Hematopoietic multipotent progenitor cell treated with erythropoietin and hydrocortisone succinate and interleukin-3 and kit ligand, for 4 days (in vitro differentiated cells): ENCODE measurements at regions not wholly inside any gene's neighbourhood (a gene's known extent, or its start where the extent isn't known, plus 50 kb on each side); places are given as distances from the start of the nearest gene placed in this dataset.
"Not testable (repeated sequence)": the region's sequence is repeated elsewhere in the genome, so short reads cannot be mapped to it uniquely, and the experiment has no call there.

Experiments used
- DNase-seq: peaks from one replicate; pipeline ENCODE4 v3.0.0-alpha.2; 2015

DNA sequence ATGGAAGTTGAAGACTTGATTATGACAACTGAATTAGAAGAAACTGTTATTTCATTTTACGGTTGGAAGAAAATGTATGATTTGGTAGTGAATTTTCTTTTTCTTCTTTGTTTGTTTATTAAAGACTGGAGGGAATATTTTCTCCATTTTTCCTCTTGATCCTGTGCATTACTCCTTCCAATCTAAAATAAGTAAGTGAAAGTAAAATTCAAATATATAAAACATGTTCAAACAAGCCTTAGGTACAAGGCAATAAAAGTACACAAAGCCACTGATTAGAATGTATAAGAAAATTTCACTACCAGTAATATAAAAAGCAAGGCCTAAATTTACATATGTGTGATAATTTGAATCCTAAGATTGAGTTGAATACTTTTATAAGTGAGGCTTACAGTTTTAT lies 181.2 kb upstream of the MME start:
- no peak for DNase-seq

DNA sequence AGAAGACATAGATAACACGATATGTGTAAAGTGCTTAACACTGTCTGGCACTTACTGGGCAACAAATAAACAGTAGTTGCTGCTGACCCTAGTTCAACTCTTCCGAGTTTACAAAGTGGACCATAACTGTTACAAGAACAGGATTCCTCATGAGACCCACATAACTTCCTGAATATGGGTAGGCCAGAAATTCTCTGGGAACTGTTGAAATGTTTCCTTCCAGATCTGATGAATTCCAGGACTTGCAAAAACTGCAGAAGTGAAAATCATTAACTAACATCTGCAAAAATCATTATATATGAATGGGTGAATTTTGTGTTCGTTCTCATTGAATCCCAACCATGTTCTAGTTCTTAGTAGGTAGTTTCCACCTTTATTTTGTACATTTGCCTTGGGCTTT lies 181.7 kb upstream of the MME start:
- DNase-seq = no peak

DNA sequence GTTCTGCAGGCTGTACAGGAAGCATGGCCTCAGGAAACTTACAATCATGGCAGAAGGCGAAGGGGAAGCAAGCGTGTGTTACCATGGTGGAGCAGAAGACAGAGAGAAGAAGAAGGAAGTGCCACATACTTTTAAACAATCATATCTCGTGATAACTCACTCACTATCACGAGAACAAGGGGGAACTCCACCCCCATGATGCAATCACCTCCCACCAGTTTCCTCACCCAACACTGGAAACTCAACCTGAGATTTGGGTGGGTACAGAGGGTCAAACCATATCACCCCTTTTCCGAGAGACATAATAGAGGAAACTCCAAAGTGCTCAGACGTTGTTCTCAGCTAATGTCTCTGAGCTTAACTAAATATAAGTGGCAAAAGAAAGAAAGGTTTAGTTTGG lies 186.3 kb upstream of the MME start:
- no peak for DNase-seq

DNA sequence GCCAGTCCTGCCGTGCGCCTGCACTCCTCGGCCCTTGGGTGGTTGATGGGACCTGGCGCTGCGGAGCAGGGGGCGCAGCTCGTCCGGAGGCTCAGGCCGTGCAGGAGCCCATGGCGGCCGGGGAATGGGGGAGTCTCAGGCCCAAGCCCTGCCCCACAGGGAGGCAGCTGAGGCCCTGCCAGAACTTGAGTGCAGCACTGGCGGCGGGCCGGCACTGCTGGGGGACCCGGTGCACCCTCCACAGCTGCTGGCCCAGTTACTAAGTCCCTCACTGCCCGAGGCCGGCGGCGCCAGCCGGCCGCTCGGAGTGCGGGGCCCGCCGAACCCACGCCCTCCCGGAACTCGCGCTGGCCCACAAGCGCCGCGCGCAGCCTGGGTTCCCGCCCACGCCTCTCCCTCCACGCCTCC lies 190.9 kb upstream of the MME start:
- DNase-seq = no peak

DNA sequence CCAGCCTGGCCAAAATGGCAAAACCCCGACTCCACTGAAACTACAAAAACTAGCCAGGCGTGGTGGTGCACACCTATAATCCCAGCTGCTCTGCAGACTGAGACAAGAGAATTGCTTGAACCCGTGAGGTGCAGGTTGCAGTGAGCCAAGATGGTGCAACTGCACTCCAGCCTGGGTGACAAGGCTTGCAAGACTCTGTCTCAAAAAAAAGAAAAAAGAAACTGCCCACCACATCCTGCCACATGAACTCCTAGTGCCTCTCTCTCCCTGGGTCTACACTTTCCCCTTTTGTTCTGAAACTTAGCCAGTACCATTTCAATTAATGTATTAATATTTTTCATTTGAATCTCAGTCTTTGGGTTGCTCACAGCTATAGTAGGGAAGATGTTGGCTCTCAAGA lies 192.2 kb upstream of the MME start:
- DNase-seq = no peak

DNA sequence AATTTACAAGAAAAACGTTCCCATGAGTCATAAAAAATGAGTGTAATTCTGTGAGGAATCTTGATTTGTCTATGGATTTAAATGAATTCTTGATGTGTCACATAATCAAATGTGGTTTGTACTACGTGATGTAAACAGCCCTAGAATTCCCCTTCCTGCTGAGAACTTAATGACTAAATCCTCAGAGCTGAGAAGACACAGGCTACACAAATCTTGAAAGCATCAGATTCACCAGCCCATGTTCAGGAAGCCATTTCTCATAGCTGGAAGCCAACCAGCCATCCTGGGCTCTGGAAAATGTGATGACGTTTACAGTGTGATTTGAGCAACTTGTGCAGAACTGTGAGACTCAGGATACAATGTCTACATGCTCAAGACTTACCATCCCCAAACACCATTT lies 193.7 kb upstream of the MME start:
- no peak for DNase-seq

DNA sequence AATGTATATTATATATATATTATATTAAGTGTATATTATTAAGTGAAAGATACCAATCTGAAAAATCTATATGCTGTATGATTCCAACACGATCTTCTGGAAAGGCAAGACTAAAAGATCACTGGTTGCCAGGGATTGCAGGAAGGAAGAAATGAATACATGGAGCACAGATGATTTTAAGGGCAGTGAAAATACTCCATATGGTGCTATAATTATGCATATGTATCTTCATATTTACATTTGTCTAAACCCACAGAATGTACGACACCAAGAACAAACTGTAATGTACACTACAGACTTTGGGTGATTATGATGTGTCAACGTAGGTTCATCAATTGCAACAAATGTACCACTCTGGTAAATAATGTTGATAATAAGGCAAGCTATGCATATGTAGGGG lies 194.7 kb upstream of the MME start:
- no peak for DNase-seq

DNA sequence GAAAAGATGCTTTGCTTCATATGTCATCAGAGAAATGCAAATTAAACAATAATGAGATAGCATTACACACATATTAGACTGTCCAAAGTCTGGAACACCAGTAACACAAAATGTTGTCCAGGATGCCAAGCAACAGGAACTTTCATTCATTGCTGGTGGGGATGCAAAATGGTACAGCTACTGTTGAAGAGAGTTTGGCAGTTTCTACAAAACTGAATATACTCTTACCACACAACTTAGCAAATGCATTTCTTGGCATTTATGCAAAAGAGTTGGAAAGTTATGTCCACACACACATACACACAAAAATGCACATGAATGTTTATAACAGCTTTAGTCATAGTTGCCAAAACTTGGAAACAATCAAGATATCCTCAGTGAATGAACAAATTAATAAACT lies 195.2 kb upstream of the MME start:
- DNase-seq = no peak

DNA sequence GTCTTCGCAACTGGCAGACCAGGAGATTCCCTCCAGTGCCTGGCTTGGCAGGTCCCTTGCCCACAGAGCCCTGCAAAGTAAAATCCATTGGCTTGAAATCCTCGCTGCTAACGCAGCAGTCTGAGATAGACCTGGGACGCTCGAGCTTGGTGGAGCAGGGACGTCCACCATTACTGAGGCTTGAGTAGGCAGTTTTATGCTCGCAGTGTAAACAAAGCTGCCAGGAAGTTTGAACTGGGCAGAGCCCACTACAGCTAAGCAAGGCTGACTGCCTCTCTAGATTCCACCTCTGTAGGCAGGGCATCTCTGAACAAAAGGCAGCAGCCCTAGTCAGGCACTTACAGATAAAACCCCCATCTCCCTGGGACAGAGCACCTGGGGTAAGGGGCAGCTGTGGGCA lies 205.0 kb upstream of the MME start:
- no peak for DNase-seq

DNA sequence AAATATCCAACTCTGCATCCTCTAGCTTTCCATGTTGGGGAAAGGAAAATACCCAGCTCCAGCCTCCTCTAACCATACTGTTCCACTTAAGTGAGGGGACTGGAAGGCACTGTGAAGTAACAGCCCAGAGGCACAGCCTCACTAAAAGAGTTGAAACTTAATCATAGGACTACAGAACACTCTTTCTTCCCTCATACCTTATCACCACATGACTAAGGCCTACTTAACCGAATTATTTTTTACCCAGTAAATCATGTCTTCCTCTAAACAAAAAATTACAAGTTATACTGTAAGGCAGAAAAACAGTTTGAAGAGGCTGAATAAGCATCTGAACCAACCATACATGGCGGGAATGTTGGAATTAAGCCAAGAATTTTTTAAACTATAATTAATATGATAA lies 207.4 kb upstream of the MME start:
- no peak for DNase-seq

DNA sequence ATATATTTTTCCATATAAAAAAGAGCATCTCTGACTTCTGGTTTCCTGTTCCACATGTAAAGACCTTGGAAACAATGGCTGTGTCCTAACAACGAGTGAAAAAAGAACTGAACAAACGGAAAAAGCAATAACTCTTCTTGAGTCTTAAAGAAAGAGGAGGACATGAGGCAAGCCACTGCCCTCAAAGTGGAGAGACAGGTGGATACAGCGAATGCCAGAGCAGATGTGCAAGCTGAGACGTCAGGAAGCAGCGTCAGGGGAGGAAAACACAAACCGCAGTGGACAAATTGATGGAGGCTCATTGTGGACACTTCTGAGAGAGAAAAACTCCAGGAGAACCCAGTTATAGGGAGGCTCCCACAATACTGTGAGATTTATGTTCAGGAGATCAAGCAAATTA lies 208.0 kb upstream of the MME start:
- DNase-seq = no peak

DNA sequence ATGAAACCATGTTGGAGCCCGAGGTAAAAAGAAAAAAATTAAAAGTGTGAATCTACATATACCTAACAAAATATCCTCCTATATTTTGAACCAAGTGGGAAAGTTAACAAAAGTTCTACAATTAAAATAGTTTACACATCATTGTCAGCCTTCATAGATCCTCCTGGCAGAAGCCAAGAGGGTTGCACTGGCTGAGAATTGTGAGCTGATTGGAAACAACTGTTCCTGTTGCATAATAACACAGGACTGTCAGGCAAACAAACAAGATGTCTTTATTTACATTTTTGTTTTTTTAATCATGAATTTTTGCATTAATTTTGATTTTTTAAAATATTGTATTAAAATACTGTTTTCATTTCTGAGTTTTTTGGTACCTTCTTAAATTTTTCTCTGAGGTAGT lies 215.2 kb upstream of the MME start:
- no peak for DNase-seq

DNA sequence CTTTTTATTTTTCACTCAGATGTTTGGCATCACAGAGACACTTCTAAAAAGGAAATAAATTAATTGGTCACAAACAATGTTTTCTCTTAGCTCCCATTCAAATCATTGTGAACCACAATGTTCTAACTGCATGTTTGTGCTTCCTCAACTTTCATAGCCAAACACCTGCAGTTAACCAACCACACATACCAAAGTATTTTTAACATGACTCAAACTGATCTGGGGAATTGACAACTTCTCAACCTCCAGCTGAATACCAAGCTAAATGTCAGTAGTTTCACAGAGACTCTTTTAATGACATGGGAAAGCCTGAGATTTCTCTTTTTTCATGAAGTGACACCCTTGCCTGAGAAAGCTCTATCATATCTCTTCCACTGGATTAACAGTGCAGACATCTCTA lies 217.9 kb upstream of the MME start:
- DNase-seq = no peak

DNA sequence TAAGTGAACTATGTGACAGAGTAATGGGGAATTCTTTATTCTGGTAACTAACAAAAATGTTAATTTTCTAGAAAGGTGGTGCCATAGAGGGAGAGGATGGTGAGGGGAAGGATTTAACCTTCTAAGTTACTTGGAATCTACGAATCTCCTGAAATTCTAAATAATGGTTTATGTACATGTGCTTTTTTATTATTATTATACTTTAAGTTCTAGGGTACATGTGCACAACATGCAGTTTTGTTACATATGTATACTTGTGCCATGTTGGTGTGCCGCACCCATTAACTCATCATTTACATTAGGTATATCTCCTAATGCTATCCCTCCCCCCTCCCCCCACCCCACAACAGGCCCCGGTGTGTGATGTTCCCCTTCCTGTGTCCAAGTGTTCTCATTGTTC lies 227.1 kb upstream of the MME start:
- not testable (repeated sequence) for DNase-seq

DNA sequence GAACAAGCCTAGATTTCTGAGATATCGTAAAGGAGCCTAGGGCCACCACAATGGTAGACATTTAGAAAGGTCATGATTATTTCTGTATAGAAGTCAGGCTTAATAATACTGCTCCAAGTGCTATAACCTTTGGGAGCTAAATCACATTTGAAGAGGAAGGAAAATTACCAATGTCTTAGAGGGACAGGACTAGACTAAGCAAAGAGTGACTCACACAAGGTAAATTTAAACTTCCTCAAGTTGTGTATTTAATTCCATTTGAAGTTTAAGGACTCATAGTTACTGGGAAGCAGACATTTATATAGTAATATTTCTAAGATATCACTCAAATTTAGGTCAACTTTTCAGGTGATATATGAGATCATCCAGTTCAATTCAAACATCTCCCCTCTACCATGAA lies 227.6 kb upstream of the MME start:
- DNase-seq = no peak

DNA sequence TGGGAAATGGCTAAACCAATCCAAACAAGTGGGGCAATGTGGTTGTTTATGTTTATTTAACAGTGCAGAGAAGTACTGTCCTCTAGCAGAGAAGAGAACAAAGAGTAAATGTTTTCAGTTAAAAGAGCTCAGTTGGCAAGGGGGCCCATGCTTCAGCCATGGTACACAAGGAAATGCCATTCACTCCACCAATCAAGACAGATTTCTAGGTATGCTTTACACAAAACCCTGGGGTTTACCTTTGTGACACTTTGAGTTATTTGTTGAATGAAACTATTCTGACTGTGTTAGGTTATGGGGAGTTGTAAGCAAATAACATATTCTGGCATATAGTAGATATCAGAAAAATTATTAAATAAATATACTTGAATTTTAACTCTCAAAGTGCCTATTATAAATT lies 228.5 kb upstream of the MME start:
- DNase-seq = no peak

DNA sequence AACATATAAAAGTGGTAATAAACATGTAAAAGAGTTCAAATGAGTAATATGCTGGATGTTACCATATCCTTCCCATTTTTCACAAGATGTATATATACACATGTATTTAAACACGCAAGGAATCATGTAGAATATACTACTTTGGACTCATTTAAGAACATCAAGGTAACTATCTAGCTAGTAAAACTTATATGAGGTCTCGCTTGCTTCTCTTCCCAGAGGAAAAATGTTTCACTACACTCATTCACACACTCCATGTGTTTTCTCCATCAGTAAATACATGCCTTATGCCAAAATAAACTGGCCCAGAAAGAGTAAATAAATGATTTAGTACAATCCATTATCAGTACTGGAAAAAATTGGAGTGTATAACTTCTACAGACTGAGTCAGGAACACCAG lies 229.2 kb upstream of the MME start:
- no peak for DNase-seq

DNA sequence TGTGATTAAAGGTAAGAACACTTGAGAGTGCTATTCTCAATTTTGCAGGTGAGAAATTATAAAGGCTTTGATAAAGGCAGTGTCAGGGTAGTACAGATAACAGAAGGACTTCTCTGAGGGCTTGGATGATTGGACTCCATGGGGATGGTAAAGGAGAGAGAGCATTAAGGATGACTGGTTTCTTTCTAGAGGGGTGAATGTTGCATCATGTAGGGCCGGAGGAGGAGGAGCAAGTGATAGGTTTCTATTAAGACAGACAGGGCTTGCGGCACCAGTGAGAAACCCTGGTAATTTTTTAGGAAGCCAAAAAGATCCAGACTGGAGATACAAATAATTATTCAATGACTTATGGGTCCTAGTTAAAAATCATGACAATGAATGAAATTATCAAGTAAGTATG lies 230.7 kb upstream of the MME start:
- DNase-seq = no peak

DNA sequence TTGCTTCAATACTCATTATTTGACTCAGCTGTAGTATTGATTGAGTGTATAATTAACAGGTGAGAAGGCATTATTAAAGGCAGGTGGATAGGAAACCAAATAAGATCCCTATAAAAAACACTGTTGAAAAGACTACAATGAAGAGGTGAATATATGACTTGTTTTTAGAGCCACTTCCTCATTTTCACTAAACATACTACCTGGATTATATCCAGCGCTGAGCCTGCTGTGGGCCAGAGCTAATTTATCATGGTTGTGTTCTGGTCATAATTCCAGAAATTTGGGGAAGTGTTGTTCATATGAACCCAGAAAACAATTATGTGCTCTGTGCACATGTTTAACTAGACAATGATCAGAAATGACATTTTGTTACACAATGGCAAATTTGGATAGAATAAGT lies 235.3 kb upstream of the MME start:
- peak; percentile 42 for DNase-seq

DNA sequence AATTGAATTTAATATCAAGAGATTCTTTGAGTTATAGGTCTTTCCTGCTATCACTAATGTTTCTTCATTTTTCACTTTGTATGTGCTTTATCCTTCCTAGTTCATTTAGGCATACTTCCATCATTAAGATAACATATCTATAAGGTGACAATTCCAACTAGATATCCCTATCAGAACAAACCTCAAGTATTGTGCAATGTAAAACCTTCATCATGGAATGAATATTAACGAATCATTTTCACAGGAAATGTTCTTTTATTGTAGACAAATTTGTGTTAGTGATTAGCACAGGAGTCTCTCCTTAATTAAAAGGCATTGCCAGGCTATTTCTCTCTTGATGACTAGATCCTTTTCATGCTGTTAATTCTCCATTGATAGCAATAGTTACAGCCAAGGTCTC lies 236.5 kb upstream of the MME start:
- no peak for DNase-seq

DNA sequence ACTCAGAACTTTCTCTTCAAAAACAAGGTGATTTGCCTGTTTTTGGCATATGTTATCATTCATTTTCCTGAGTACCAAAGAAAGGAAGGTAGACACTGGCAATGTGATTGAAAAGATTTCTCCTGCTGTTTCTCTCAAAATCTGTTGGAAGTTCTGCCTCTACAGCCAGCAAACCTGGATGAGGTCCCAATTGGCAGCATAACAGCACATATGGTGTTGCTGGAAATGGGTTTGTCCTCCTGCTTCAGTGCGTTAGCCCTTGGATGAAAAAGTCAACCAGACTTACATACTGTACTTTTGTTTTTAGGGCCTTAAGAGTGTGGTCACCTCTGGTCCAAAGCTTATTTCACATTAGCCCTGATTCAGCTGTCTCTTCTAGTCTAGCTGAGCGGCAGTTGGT lies 237.6 kb upstream of the MME start:
- no peak for DNase-seq

DNA sequence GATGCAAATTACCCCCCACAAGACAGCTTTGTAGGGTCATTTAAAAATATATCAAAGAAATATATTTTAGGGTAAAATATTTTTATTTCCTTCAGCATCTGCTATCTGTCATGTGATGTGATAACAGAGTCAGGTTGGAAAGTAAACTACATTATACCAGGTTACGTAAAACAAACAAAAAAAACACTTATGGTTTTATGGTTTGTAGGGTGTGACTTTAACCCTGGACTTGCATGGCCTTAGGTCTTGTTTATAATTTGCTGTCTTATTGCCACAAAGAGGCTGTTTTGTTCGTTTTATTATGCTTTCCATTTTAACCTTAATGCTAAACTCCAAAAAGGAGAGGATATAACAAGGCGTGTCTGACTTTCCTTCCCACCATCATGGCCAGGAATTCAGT lies 244.5 kb upstream of the MME start:
- DNase-seq = no peak

DNA sequence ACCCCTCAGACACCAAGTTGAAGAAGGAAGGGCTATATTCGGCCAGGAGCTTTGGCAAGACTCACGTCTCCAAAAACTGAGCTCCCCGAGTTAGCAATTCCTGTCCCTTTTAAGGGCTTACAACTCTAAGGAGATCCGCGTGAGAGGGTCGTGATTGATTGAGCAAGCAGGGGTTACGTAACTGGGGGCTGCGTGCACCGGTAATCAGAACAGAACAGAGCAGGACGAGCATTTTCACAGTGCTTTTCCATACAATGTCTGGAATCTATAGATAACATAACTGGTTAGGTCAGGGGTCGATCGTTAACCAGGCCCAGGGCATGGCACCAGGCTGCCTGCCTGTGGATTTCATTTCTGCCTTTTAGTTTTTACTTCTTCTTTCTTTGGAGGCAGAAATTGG lies 245.3 kb upstream of the MME start:
- not testable (repeated sequence) for DNase-seq

DNA sequence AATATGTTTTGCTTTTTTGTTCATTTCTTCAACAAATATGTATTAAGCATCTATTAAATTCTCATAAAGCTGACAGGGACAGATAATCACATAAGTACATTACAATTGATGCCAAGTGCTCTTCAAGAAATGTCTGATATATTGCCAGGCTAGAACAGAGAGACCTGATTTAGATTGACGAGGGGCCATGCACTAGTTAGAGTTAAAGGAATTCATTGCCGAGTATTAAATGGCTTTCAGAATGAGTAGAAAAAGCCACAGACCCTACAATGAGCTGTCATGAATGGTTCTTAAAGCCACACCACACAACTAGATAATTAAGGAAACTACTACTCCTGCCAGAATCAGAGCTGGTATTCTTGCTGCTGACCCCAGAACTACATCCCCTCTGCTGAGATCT lies 250.2 kb upstream of the MME start:
- DNase-seq = no peak

DNA sequence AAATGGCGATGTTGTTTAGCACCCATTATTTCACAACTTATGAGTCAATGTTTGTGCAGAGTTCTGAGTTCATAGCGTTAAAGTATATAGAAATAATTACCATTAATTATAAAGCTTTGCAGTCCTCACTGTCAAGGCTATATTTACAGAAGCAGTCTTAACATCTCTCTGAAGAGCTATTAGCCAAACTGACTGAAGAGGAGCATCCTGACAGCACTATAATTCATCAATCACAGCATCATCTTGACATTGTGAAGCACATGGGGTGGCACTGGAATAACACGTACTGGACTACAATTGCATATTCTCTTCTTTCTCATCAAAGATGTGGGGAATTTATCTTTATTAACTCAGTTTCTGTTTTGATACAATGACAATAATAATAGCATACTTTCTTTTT lies 260.6 kb upstream of the MME start:
- DNase-seq = no peak

DNA sequence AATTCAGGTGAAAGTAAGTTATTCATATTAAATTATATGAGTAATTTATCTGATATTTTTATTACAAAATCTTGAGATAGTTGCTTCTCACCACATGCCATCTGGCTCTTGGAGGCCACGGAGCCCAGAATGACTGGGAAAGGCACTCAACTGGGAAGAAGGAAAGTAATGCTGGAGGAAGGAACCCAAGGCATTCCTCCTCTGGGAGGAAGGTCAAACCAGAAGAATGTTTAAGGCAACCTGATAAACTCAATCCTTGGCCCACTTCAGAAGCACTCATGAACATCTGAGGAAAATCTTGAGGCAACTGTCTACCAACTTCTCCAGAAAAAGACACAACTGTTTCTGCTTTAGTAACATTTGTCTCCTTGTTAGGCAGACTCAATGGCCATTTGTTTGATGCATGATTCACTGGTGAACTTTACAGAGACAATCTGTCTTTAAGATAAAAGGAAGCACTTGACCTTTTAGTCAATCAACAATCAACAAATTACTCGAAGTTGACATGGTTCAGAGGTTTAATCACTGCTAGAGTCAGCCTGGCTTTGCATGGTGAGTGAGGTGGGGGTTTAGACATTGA lies 261.4 kb upstream of the MME start:
- no peak for DNase-seq
